LHCN-M2 (cell line): ENCODE measurements at regions not wholly inside any gene's neighbourhood (a gene's known extent, or its start where the extent isn't known, plus 50 kb on each side); places are given as distances from the start of the nearest gene placed in this dataset.

ENCODE experiments used
- DNase-seq: peaks from one replicate; pipeline ENCODE4 v3.0.0-alpha.2; 2012; ENCODE audit warnings: low read depth

- peak; percentile 1 for DNase-seq
These were observed 2039.1 kb upstream of the CDH9 start for GRCh38 chr5:29077451-29077850.

GRCh38 chr5:29069104-29069402 lies 2030.7 kb upstream of the CDH9 start:
- no peak for DNase-seq

GRCh38 chr5:29061381-29061780 lies 2023.0 kb upstream of the CDH9 start:
- DNase-seq = no peak

- DNase-seq = no peak
These were observed 2016.3 kb upstream of the CDH9 start for GRCh38 chr5:29054694-29055093.

GRCh38 chr5:29054282-29054681 lies 2015.9 kb upstream of the CDH9 start:
- DNase-seq = no peak

- DNase-seq = no peak
These were observed 2013.1 kb upstream of the CDH9 start for GRCh38 chr5:29051509-29051908.

GRCh38 chr5:29042152-29042551 lies 2003.8 kb upstream of the CDH9 start:
- no peak for DNase-seq

GRCh38 chr5:29040404-29040803 lies 2002.0 kb upstream of the CDH9 start:
- DNase-seq = no peak

GRCh38 chr5:29039994-29040393 lies 2001.6 kb upstream of the CDH9 start:
- DNase-seq = no peak

GRCh38 chr5:29037716-29038115 lies 1999.3 kb upstream of the CDH9 start:
- peak; percentile 7 for DNase-seq

GRCh38 chr5:29024052-29024451 lies 1985.7 kb upstream of the CDH9 start:
- no peak for DNase-seq

GRCh38 chr5:29023541-29023940 lies 1985.2 kb upstream of the CDH9 start:
- no peak for DNase-seq

- DNase-seq = no peak
These were observed 1979.1 kb upstream of the CDH9 start for GRCh38 chr5:29017501-29017900.

GRCh38 chr5:29016067-29016466 lies 1977.7 kb upstream of the CDH9 start:
- no peak for DNase-seq

GRCh38 chr5:29015523-29015922 lies 1977.1 kb upstream of the CDH9 start:
- no peak for DNase-seq

GRCh38 chr5:29005386-29005785 lies 1967.0 kb upstream of the CDH9 start:
- peak; percentile 28 for DNase-seq

GRCh38 chr5:29002481-29002880 lies 1964.1 kb upstream of the CDH9 start:
- DNase-seq = no peak

GRCh38 chr5:29001666-29002065 lies 1963.3 kb upstream of the CDH9 start:
- no peak for DNase-seq

- no peak for DNase-seq
These were observed 1946.3 kb upstream of the CDH9 start for GRCh38 chr5:28984639-28985038.

- no peak for DNase-seq
These were observed 1937.1 kb upstream of the CDH9 start for GRCh38 chr5:28975508-28975907.

- DNase-seq = no peak
These were observed 1929.5 kb upstream of the CDH9 start for GRCh38 chr5:28967848-28968247.

GRCh38 chr5:28961816-28962215 lies 1923.4 kb upstream of the CDH9 start:
- DNase-seq = peak; percentile 0

- no peak for DNase-seq
These were observed 1920.2 kb upstream of the CDH9 start for GRCh38 chr5:28958581-28958980.

GRCh38 chr5:28957450-28957849 lies 1919.1 kb upstream of the CDH9 start:
- no peak for DNase-seq

- DNase-seq = no peak
These were observed 1915.7 kb upstream of the CDH9 start for GRCh38 chr5:28954074-28954473.
